WTC11 (cell line): ENCODE measurements at regions not wholly inside any gene's neighbourhood (a gene's known extent, or its start where the extent isn't known, plus 50 kb on each side); places are given as distances from the start of the nearest gene placed in this dataset.

Experiments used
- ATAC-seq: fragments of 200-7000 bp; cut with Tn5 transposase; 2 replicates; pipeline ENCODE4 v1.10.0; 2021; ENCODE audit warnings: mild to moderate bottlenecking, moderate library complexity
- CTCF ChIA-PET: fragments of 300-600 bp; sonication (Branson Sonifier 250); formaldehyde crosslinking; loops from one replicate; lab custom pipeline; 2021; ENCODE audit warnings: antibody characterized with exemption; lab: Charles Lee
- POLR2A ChIA-PET: fragments of 350-600 bp; sonication (Branson Sonifier 250); formaldehyde crosslinking; loops from one replicate; lab custom pipeline; 2021; ENCODE audit warnings: antibody characterized with exemption; lab: Charles Lee
- DNase-seq: peaks from one replicate; pipeline ENCODE4 v3.0.0; 2021; ENCODE audit warnings: low spot score
- H3K27ac Mint-ChIP-seq: 2 replicates; pipeline ENCODE4 v1.8.0; 2021; ENCODE audit warnings: mixed read lengths
- H3K27me3 Mint-ChIP-seq: 2 replicates; pipeline ENCODE4 v1.8.0; 2021; ENCODE audit warnings: low read depth, mild to moderate bottlenecking, moderate library complexity, mixed read lengths
- H3K36me3 Mint-ChIP-seq: 2 replicates; pipeline ENCODE4 v1.8.0; 2021; ENCODE audit warnings: mixed read lengths
- H3K4me1 Mint-ChIP-seq: 2 replicates; pipeline ENCODE4 v1.8.0; 2022; ENCODE audit warnings: mixed read lengths
- H3K4me3 Mint-ChIP-seq: 2 replicates; pipeline ENCODE4 v1.8.0; 2021; ENCODE audit warnings: mild to moderate bottlenecking, moderate library complexity, mixed read lengths
- H3K9me3 Mint-ChIP-seq: 2 replicates; pipeline ENCODE4 v1.8.0; 2021; ENCODE audit warnings: mixed read lengths
- ATF1 ChIP-seq: sonication (generic); formaldehyde crosslinking; IDR thresholded peaks from 2 replicates; pipeline ENCODE4 v1.8.1; 2023; ENCODE audit warnings: mild to moderate bottlenecking, moderate library complexity, missing genetic modification reagents
- CBFB ChIP-seq: sonication (generic); formaldehyde crosslinking; IDR thresholded peaks from 2 replicates; pipeline ENCODE4 v1.8.1; 2022; ENCODE audit warnings: mild to moderate bottlenecking, low read depth, missing genetic modification reagents
- JUN ChIP-seq: sonication (generic); formaldehyde crosslinking; IDR thresholded peaks from 2 replicates; pipeline ENCODE4 v1.8.0; 2023; ENCODE audit warnings: mild to moderate bottlenecking, missing genetic modification reagents
- MXD4 ChIP-seq: fragments of 250-450 bp; sonication (Bioruptor Pico); IDR thresholded peaks from 2 replicates; pipeline ENCODE4 v1.8.0; 2021; ENCODE audit warnings: mild to moderate bottlenecking, moderate library complexity, borderline replicate concordance
- TEAD4 ChIP-seq: sonication (generic); formaldehyde crosslinking; IDR thresholded peaks from 2 replicates; pipeline ENCODE4 v1.8.0; 2022; ENCODE audit warnings: mild to moderate bottlenecking, missing genetic modification reagents
- USF1 ChIP-seq: sonication (generic); formaldehyde crosslinking; IDR thresholded peaks from 2 replicates; pipeline ENCODE4 v1.8.0; 2022; ENCODE audit warnings: mild to moderate bottlenecking, missing genetic modification reagents
- ZNF138 ChIP-seq: sonication (generic); formaldehyde crosslinking; conservative IDR thresholded peaks from 2 replicates; pipeline ENCODE4 v1.8.1; 2022; ENCODE audit warnings: mild to moderate bottlenecking, moderate library complexity, missing genetic modification reagents
- ZNF263 ChIP-seq: sonication (generic); formaldehyde crosslinking; IDR thresholded peaks from 2 replicates; pipeline ENCODE4 v1.8.1; 2022; ENCODE audit warnings: low read depth, mild to moderate bottlenecking, moderate library complexity, missing genetic modification reagents
- ZNF396 ChIP-seq: fragments of 250-450 bp; sonication (Bioruptor Pico); IDR thresholded peaks from 2 replicates; pipeline ENCODE4 v1.8.0; 2021; ENCODE audit warnings: mild to moderate bottlenecking, moderate library complexity, borderline replicate concordance
- ZNF512 ChIP-seq: sonication (generic); formaldehyde crosslinking; IDR thresholded peaks from 2 replicates; pipeline ENCODE4 v1.8.1; 2022; ENCODE audit warnings: missing genetic modification reagents, borderline replicate concordance
- ZSCAN18 ChIP-seq: fragments of 250-450 bp; sonication (Bioruptor Pico); IDR thresholded peaks from 2 replicates; pipeline ENCODE4 v2.1.2; 2022; ENCODE audit warnings: mild to moderate bottlenecking, moderate library complexity
- TF ChIP-seq, protein P1 (sequence below): fragments of 250-450 bp; sonication (Bioruptor Pico); IDR thresholded peaks from 2 replicates; pipeline ENCODE4 v1.9.0; 2021; ENCODE audit warnings: mild to moderate bottlenecking
- TF ChIP-seq, protein P2 (sequence below): sonication (generic); formaldehyde crosslinking; IDR thresholded peaks from 2 replicates; pipeline ENCODE4 v1.8.1; 2023; ENCODE audit warnings: mild to moderate bottlenecking, missing genetic modification reagents
- TF ChIP-seq, protein P3 (sequence below): sonication (generic); formaldehyde crosslinking; IDR thresholded peaks from 2 replicates; pipeline ENCODE4 v1.8.0; 2022; ENCODE audit warnings: mild to moderate bottlenecking, missing genetic modification reagents

GRCh38 chr10:31187182-31187581 lies 131.8 kb upstream of the ZEB1 start (continued):
- TF ChIP-seq, protein P1, sequence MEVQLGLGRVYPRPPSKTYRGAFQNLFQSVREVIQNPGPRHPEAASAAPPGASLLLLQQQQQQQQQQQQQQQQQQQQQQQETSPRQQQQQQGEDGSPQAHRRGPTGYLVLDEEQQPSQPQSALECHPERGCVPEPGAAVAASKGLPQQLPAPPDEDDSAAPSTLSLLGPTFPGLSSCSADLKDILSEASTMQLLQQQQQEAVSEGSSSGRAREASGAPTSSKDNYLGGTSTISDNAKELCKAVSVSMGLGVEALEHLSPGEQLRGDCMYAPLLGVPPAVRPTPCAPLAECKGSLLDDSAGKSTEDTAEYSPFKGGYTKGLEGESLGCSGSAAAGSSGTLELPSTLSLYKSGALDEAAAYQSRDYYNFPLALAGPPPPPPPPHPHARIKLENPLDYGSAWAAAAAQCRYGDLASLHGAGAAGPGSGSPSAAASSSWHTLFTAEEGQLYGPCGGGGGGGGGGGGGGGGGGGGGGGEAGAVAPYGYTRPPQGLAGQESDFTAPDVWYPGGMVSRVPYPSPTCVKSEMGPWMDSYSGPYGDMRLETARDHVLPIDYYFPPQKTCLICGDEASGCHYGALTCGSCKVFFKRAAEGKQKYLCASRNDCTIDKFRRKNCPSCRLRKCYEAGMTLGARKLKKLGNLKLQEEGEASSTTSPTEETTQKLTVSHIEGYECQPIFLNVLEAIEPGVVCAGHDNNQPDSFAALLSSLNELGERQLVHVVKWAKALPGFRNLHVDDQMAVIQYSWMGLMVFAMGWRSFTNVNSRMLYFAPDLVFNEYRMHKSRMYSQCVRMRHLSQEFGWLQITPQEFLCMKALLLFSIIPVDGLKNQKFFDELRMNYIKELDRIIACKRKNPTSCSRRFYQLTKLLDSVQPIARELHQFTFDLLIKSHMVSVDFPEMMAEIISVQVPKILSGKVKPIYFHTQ (CRISPR knock-in tag): no peak
- TF ChIP-seq, protein P2, sequence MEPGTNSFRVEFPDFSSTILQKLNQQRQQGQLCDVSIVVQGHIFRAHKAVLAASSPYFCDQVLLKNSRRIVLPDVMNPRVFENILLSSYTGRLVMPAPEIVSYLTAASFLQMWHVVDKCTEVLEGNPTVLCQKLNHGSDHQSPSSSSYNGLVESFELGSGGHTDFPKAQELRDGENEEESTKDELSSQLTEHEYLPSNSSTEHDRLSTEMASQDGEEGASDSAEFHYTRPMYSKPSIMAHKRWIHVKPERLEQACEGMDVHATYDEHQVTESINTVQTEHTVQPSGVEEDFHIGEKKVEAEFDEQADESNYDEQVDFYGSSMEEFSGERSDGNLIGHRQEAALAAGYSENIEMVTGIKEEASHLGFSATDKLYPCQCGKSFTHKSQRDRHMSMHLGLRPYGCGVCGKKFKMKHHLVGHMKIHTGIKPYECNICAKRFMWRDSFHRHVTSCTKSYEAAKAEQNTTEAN (CRISPR knock-in tag): no peak

- Mint-ChIP-seq H3K27ac (no peak overlapping the region), H3K36me3 (no peaks in the 10 kb centered on the region), H3K9me3 (peaks cover 6% of the 10 kb centered on the region; the same call in 1 of the 2 replicates), H3K4me1 (peaks cover 5% of the 10 kb centered on the region), H3K4me3 (no peak overlapping the region), H3K27me3 (no peaks in the 10 kb centered on the region; the same call in 1 of the 2 replicates)
- DNase-seq (no peak), ATAC-seq (no peak)
- POLR2A ChIA-PET: no interaction called here
- CTCF ChIA-PET: no interaction called here
- TF ChIP-seq MXD4 (no peak), JUN (CRISPR knock-in tag) (no peak), ATF1 (CRISPR knock-in tag) (no peak), USF1 (CRISPR knock-in tag) (no peak), ZNF512 (CRISPR knock-in tag) (no peak)
- TF ChIP-seq, protein P3, sequence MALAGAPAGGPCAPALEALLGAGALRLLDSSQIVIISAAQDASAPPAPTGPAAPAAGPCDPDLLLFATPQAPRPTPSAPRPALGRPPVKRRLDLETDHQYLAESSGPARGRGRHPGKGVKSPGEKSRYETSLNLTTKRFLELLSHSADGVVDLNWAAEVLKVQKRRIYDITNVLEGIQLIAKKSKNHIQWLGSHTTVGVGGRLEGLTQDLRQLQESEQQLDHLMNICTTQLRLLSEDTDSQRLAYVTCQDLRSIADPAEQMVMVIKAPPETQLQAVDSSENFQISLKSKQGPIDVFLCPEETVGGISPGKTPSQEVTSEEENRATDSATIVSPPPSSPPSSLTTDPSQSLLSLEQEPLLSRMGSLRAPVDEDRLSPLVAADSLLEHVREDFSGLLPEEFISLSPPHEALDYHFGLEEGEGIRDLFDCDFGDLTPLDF: no peak
- TF ChIP-seq, all 79 proteins: peak for 0
These were observed 131.3 kb upstream of the ZEB1 start for GRCh38 chr10:31187607-31188210.

DNA sequence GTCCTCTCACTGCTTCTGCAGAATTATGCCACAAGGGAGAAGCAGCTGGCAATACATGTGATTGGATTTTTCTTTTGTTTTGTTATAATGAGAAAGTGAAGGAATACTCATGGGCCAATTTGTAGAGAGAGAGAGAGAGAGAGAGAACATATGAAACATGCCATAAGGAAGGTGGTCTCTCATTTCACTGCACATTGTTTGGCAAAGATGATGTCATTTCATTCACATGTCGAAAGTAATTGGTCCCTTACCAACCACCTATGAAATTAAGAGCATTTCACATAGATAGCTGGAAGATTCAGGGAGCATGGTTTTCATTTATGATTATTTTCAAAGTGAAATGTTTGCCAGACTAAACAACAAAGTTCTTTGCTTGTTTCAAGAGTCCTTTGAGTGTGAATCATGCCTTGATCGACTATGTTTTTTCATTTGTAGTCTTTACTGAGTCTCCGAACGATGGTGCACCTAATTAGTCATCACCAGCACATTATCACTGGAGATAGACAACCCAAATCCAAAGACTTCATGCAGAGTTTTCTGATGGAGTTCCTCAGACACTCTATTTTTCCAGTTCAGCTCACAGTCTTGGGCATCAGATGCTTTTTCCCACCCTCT lies 130.1 kb upstream of the ZEB1 start:
- Mint-ChIP-seq H3K9me3 (peaks cover 6% of the 10 kb centered on the region; the same call in 1 of the 2 replicates), H3K36me3 (no peaks in the 10 kb centered on the region), H3K4me1 (peaks cover 5% of the 10 kb centered on the region), H3K27me3 (no peaks in the 10 kb centered on the region; the same call in 1 of the 2 replicates), H3K27ac (no peak overlapping the region), H3K4me3 (no peak overlapping the region)
- DNase-seq (no peak), ATAC-seq (no peak)
- POLR2A ChIA-PET: interaction anchor here (0.6 kb wide), 1 partner anchor 96 kb away, joined by 4 read pairs; no protein-coding TSS in a partner anchor
- CTCF ChIA-PET: no interaction called here
- TF ChIP-seq ZNF138 (CRISPR knock-in tag) (no peak), ZNF396 (no peak), CBFB (CRISPR knock-in tag) (no peak), TEAD4 (CRISPR knock-in tag) (no peak), ZSCAN18 (CRISPR knock-in tag) (no peak), ZNF263 (no peak)
